Tibial artery (tissue), 4 donors: ENCODE measurements at regions not wholly inside any gene's neighbourhood (a gene's known extent, or its start where the extent isn't known, plus 50 kb on each side); places are given as distances from the start of the nearest gene placed in this dataset.

Experiments
- DNase-seq, 2 donors: peaks; one replicate each; pipeline ENCODE4 v3.0.0-alpha.2; 2019
- H3K27ac ChIP-seq, 2 donors: fragments of 200-600 bp; sonication (generic) in 1 of 2; 1 replicate in 1 of 2; 2 replicates in 1 of 2; pipeline ENCODE4 v1.5.1; 2018 to 2019; ENCODE audit warnings: mild to moderate bottlenecking in 1 of 2
- H3K27me3 ChIP-seq, 2 donors: fragments of 200-600 bp; sonication (generic) in 1 of 2; one replicate each; pipeline versions ENCODE4 v1.5.1 to v1.6.0; 2016 to 2019
- H3K36me3 ChIP-seq, 3 donors: fragments of 200-600 bp; sonication (generic) in 2 of 3; one replicate each; pipeline ENCODE4 v1.5.1; 2016 to 2019; ENCODE audit warnings: mild to moderate bottlenecking in 2 of 3
- H3K4me1 ChIP-seq, 4 donors: fragments of 200-600 bp; sonication (generic) in 2 of 4; 1 replicate in 3 of 4; 2 replicates in 1 of 4; pipeline ENCODE4 v1.5.1; 2016 to 2019
- H3K4me3 ChIP-seq, 2 donors: fragments of 200-600 bp; sonication (generic) in 1 of 2; 1 replicate in 1 of 2; 2 replicates in 1 of 2; pipeline ENCODE4 v1.5.1; 2018 to 2019; ENCODE audit warnings: mild to moderate bottlenecking in 2 of 2
- H3K9me3 ChIP-seq, 3 donors: fragments of 200-600 bp; sonication (generic) in 1 of 3; one replicate each; pipeline ENCODE4 v1.5.1; 2016 to 2019
- intact Hi-C: fragments of 100-400 bp; cut with DNase I; formaldehyde crosslinking; loops from one replicate; pipeline ENCODE4 v1.15.0; 2023; ENCODE audit warnings: low total_unique reads
- TF ChIP-seq, protein P1 (sequence below), 2 experiments: fragments of 200-600 bp in 1 of 2; fragments of 450-650 bp in 1 of 2; IDR thresholded peaks; one replicate each; pipeline ENCODE4 v1.5.1; 2017 to 2019; ENCODE audit warnings: antibody characterized with exemption in 2 of 2, mild to moderate bottlenecking in 1 of 2, moderate library complexity in 1 of 2

DNA sequence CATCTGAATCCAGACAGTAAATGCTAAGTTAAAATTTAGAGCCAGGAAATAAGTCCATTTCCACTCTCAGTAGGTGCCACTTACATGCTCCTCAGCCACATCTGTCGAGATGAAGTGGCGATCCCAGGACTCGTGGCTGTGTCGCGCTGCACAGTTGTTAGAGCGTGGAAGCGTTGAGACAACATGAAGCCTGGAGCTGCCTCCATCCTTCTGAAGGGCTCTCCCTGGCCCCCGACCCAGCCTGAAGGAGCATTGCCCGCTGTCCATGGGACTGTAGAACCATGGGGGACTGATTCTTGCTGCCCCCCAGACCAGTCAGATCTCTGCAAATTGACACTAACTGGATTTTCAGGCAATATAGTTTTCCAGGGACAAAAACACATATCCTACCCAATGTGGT lies 58.9 kb downstream of the IRX1 start:
- no peaks in the 10 kb centered on the region for H3K4me1 ChIP-seq
- no peak overlapping the region for H3K27ac ChIP-seq
- DNase-seq, result no peak
- intact Hi-C loops, result no loop called here
- H3K36me3 ChIP-seq, result no peaks in the 10 kb centered on the region
- no peaks in the 10 kb centered on the region for H3K27me3 ChIP-seq
- TF ChIP-seq, protein P1, sequence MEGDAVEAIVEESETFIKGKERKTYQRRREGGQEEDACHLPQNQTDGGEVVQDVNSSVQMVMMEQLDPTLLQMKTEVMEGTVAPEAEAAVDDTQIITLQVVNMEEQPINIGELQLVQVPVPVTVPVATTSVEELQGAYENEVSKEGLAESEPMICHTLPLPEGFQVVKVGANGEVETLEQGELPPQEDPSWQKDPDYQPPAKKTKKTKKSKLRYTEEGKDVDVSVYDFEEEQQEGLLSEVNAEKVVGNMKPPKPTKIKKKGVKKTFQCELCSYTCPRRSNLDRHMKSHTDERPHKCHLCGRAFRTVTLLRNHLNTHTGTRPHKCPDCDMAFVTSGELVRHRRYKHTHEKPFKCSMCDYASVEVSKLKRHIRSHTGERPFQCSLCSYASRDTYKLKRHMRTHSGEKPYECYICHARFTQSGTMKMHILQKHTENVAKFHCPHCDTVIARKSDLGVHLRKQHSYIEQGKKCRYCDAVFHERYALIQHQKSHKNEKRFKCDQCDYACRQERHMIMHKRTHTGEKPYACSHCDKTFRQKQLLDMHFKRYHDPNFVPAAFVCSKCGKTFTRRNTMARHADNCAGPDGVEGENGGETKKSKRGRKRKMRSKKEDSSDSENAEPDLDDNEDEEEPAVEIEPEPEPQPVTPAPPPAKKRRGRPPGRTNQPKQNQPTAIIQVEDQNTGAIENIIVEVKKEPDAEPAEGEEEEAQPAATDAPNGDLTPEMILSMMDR (IDR thresholded peaks at IDR 0.05), result no peak
- H3K9me3 ChIP-seq, result no peaks in the 10 kb centered on the region
- no peak overlapping the region for H3K4me3 ChIP-seq

DNA sequence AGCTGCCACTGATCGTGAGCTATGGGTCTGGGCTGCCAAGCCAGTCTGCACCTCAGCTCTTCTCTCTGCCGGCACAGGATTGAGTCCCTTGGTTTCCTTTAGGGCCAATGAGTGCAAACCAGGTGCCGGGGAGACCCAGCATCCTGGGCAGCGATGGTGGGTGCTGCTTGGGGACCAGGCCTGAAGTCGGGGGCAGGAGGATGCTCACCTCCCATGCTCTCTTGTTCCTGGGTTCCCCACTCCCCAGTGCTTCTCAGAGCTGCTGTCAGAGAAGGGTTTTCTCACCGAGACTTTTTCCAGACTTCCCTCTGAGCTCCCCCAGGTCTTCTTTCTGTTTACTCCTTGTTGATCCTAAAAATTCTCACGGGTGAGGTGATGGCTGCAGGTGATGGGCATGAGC lies 61.2 kb downstream of the IRX1 start:
- TF ChIP-seq, protein P1 (IDR thresholded peaks at IDR 0.05), result no peak
- intact Hi-C loops, result no loop called here
- peak in 1 of 2 donors; percentile 25 for DNase-seq
- H3K9me3 ChIP-seq, result no peaks in the 10 kb centered on the region
- no peak overlapping the region for H3K4me3 ChIP-seq
- no peaks in the 10 kb centered on the region for H3K27me3 ChIP-seq
- H3K36me3 ChIP-seq, result no peaks in the 10 kb centered on the region
- H3K4me1 ChIP-seq, result no peaks in the 10 kb centered on the region
- H3K27ac ChIP-seq, result no peak overlapping the region

- H3K27ac ChIP-seq, result no peak overlapping the region
- H3K36me3 ChIP-seq, result no peaks in the 10 kb centered on the region
- no peaks in the 10 kb centered on the region for H3K9me3 ChIP-seq
- DNase-seq, result peak in 1 of 2 donors; percentile 51
- no peaks in the 10 kb centered on the region for H3K4me1 ChIP-seq
- no peak overlapping the region for H3K4me3 ChIP-seq
- TF ChIP-seq, protein P1 (IDR thresholded peaks at IDR 0.05), result no peak
- no peaks in the 10 kb centered on the region for H3K27me3 ChIP-seq
- intact Hi-C loops, result no loop called here
Measured at GRCh38 chr5:3657364-3658022, 61.9 kb downstream of the IRX1 start.

DNA sequence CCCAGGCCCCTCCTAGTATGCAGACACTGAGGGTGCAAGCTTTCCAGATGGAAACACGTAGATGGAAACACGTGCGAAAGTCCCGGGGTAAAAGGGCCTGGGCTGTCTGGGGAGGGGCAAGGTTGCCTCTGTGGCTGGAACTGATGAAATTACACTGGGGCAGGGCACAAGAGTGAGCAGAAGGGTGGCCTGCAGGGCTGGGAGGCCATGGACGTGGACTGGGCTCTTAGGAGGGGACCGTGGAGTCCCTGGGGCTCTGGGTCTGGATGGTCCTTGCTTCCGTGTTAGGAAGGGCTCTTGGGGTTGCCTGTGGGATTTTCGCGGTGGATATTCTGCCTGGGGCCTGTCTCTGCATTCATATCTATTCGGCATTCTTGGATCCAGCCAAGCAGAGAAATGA lies 63.3 kb downstream of the IRX1 start:
- no peak for DNase-seq

DNA sequence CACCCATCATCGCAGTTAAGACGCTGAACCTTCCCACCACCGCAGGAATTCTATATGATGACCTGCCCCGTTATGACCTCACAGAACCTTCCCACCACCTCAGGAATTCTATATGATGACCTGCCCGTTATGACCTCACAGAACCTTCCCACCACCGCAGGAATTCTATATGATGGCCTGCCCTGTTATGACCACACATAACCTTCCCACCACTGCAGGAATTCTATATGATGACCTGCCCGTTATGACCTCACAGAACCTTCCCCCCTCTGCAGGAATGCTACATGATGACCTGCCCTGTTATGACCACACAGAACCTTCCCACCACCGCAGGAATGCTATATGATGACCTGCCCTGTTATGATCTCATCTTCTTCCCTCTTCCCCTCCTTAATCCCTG lies 64.3 kb downstream of the IRX1 start:
- Histone ChIP-seq H3K4me3 (no peak overlapping the region), H3K4me1 (no peaks in the 10 kb centered on the region), H3K27ac (no peak overlapping the region), H3K27me3 (no peaks in the 10 kb centered on the region), H3K9me3 (no peaks in the 10 kb centered on the region), H3K36me3 (no peaks in the 10 kb centered on the region)
- intact Hi-C loops, result no loop called here
- DNase-seq, result no peak
- TF ChIP-seq, protein P1 (IDR thresholded peaks at IDR 0.05), result no peak

More for the DNA sequence above, 63.3 kb downstream of the IRX1 start:
- TF ChIP-seq, protein P1 (IDR thresholded peaks at IDR 0.05), result no peak
- no peaks in the 10 kb centered on the region for H3K4me1 ChIP-seq
- H3K27ac ChIP-seq, result no peak overlapping the region
- no peaks in the 10 kb centered on the region for H3K9me3 ChIP-seq
- no peaks in the 10 kb centered on the region for H3K27me3 ChIP-seq
- no peak overlapping the region for H3K4me3 ChIP-seq
- intact Hi-C loops, result no loop called here
- H3K36me3 ChIP-seq, result no peaks in the 10 kb centered on the region

DNA sequence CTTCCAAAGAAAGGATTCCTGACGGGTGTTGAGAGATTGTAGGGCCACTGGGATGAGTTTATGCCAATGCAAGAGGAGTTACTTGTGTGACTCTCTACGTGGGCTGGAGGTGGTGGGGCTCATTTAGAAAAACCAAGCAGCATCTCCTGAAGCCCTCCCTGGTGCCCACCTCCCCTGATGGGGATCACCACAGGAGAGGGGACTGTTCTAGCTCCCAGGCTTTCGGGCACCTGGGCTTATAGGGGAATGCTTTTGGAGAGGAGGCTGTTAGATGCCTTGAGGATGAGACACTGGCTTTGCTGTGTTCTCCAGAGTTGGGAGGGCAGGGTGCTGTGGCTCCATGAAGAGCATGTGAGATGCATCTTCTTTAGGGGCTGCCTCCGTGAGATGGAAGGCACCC lies 65.0 kb downstream of the IRX1 start:
- Histone ChIP-seq H3K9me3 (no peaks in the 10 kb centered on the region), H3K4me3 (no peak overlapping the region), H3K27me3 (no peaks in the 10 kb centered on the region), H3K27ac (no peak overlapping the region), H3K4me1 (no peaks in the 10 kb centered on the region), H3K36me3 (no peaks in the 10 kb centered on the region)
- TF ChIP-seq, protein P1 (IDR thresholded peaks at IDR 0.05), result no peak
- DNase-seq, result no peak
- intact Hi-C loops, result no loop called here
